Middle frontal gyrus (tissue), 1 donor: ENCODE measurements at regions not wholly inside any gene's neighbourhood (a gene's known extent, or its start where the extent isn't known, plus 50 kb on each side); places are given as distances from the start of the nearest gene placed in this dataset.

Source experiments
- DNase-seq: peaks from one replicate; pipeline ENCODE4 v3.0.0-alpha.2; 2015; ENCODE audit warnings: low spot score; ENCODE audit errors: extremely low spot score

DNA sequence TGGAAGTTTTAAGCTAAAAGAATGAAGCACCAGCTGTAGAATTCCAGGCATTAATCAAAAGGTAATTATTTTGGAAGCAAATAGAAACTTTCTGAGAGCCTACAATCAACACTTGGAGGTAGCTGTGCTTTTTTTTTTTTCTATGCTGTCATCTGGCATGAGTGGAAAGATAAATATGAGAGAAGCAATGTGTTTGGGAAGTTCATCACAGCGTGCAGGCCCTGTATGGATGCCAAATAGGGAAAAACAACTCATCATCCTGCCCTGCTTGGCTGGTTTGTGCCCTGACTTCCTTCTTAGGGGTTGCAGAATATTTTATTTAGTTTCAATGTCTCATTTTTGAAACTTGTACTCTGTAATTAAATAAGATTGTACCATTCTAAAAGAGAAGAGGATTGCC, 437.4 kb downstream of the PIK3C3 start:
- no peak for DNase-seq

DNA sequence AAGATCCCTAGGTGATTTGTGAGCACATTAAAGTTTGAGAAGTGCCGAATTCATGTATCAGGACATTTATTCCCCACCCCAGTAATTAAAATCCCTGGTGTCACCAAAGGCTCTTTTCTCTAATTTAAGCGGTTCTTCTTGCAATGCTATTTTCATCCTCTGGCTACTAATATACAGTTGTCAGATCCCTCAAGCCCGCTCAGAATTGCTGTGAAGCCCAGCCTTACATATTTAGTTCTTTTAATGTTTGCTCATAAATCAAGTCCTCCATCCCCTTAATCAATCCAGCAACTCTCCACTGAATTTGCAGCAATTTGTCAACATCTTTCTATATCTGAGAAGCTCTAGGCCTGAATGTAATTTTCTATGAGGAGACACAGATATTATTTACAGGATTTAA, 437.9 kb downstream of the PIK3C3 start:
- no peak for DNase-seq

DNA sequence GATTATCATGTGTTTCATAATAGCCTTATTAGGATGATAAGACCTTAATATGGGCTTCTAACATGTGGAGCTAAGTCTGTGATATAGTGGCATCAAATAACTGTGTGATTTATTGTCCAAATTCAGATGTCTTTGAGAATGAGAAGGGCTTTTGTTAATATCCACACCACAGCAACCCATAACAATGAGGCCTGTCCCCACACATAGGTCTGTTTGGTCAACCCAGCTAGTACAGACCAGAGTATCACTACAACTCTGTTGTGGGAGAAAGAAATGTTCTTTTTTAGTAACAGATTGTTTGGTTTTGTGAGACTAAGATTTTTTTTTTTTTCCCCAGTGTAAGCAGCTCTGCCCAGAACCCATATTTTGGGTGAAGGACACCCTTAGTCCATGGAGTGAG, 439.2 kb downstream of the PIK3C3 start:
- DNase-seq: no peak

DNA sequence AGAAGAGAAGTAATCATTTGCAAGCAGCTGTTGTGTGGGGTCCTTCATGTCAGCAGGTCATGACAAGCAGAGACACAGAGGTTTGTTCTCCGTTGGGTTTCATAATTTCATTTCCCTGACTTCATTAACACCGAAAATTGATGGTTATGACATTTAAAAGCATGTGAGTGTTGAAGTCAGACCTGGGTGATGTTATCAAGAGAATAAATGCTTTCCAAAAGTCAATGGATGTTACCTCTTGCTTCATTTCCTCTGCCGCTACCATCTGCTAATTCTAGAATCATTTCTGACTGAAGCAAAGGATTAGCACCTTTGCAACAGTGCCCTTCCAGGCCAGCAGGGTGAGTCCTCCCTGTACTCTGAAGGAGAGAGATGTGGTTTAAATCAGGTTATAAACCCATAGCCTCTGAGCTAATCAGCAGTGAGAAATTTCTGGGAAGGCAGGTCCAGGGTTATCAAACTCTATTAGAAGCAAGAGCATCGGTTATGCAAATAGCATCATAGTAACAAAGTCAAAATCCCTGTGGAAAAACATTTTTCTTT, 446.2 kb downstream of the PIK3C3 start:
- no peak for DNase-seq

- no peak for DNase-seq
Observed at GRCh38 chr18:42404151-42404550, 449.1 kb downstream of the PIK3C3 start.

DNA sequence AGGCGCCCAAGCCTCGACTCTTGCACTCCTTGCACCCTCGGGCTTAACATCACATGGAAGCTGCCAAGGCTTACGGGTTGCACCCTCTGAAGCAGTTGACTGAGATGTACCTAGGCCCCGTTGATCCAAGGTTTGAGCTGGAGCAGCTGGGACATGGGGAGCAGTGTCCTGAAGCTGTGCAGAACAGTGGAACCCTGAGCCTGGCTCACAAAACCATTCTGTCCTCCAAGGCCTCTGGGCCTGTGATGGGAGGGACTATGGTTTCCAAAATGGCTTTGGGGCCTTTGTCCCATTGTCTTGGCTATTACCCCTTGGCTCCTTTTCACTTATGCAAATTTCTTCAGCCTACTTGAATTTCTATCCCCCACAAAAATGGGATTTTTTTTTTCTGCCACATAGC, 454.0 kb downstream of the PIK3C3 start:
- DNase-seq: no peak

DNA sequence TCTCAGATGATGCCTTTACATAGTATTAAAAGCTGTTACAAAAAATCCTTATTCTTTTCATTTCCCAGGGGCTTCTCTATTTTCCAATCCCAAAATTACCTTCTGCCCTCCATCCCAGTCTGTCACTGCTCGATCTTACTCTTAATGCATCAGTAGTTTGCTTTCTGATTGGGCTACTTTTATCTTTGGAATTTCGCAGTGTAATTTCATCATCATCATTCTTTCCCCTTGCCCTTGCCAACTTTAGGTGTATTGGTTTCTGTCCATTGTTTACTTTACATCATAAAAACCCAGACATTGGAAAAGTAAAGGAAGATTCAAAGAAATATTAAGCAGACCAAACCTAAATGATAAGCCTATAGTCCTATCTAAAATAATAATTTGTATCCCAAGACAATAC, 457.2 kb downstream of the PIK3C3 start:
- no peak for DNase-seq

DNA sequence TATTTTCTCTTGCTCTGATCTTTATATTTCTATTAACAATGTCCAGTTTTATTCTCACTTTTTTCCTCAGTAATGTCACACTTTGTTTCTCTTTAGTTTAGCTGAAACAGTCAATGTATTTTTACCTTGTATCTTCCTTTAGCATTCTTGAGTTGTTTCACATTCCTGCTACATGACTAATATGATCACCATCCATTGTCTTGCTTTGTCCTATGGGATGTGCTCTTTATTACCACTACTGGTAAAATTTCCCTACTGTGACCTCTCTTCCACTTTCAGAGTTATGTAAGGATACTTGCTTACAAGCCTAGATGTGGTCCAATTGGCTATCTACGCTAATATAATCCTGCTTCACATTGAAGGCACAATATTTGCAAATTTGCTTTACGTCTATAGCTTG, 457.9 kb downstream of the PIK3C3 start:
- no peak for DNase-seq

GRCh38 chr18:42413870-42414269, 458.8 kb downstream of the PIK3C3 start:
- no peak for DNase-seq

- DNase-seq: no peak
Observed at GRCh38 chr18:42414756-42415454, 459.9 kb downstream of the PIK3C3 start.

DNA sequence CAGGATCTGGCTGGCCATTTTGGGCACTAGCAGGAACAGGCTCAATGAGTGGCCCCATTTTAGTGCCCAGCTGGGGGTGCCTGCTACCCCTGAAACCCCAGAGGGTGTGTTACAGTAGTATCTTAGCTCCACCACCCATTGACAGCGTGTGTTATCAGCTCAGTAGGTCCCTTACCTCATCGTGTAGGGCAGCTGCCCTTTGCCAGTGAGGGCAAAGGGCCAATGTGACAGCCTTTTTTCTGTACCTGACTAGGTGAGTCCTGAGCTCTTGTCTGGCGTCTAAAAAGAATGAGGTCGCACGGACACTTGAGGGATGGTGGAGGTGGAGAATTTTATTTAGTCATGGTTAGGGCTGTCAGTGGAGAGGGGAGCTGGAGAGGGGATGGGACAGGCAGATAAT, 462.2 kb downstream of the PIK3C3 start:
- DNase-seq: no peak

GRCh38 chr18:42418121-42418520, 463.1 kb downstream of the PIK3C3 start:
- DNase-seq: no peak

- no peak for DNase-seq
Observed at GRCh38 chr18:42425025-42425424, 470.0 kb downstream of the PIK3C3 start.

DNA sequence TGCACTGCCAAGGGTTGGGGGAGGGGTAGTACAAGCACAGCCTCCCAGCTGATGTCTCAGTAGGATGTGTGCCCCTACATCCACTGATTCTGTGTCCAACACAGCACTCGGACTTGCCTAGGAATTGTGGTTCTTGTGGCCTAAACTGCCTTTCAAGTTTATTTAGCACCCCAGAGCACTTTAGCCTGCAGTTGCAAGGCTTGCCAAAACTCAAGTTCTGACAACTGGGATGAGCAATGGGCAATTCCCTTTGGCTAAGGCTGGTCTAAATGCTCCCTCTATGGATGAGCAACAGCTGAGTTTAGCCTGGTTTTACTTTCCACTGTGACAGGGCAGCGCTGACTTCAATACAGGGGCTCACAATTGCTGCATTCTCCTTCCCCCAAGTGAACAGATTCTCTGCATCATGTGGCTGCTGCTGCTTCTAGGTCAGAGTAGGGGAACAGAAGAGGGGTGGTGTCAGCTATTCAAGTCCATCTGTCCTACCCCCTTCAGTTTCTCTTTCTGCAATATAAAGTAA, 471.5 kb downstream of the PIK3C3 start:
- DNase-seq: no peak

DNA sequence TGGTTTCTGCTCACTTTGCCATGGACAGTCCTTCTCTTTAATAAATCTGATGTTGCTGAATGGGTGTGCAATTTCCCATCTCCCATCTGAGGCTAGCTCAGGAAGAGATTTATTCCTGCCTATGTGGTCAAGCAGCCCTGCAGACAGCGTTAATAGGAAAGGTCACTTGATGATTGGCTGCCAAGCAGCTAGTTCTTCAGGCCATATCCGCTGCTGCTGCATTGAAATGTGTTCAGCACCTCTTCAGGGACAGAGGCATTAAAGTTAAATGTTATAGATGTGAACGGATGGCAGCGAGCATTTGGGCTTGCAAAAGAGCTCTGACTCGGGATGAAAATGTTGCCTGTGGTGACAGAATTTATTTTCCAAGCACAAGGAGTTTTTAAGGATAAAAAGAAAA, 474.2 kb downstream of the PIK3C3 start:
- no peak for DNase-seq

- no peak for DNase-seq
Observed at GRCh38 chr18:42436222-42436765, 481.3 kb downstream of the PIK3C3 start.

DNA sequence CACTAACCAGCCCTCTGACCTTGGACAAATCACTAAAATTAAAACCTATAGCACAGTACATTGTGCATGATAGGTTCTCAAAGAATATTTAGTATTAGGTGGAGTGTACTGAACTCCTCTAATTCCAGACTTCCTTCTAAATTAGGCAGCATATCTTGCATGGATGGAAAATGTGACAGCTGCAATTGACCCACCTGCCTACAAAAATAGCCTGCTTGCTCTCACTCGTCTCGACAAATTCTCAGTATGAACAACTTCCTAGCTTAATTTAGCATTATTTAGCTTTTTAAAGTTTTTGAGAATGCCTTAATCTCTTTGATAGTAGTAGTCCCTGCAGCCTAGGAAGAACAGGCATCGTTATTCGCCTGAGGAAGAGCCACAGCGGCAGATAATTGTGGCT, 482.0 kb downstream of the PIK3C3 start:
- no peak for DNase-seq

DNA sequence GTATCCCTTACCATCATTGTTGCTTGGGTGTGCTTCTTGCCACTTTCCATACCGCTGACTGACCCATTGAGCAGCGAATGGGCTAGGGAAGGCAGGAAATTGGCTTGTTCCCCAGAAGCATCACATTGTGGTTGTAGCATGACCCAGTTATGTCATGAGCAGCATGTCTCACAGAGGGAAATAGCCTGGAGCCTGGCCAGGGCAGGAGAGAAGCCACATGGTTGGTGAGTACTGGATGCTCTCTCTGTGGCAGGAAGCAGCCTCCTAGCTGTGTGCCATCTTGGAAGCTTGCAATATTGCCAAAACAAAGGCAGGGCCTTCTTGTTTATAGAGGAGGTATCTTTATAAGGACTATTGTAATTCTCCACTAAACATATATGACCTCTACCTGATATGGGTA, 482.6 kb downstream of the PIK3C3 start:
- no peak for DNase-seq

DNA sequence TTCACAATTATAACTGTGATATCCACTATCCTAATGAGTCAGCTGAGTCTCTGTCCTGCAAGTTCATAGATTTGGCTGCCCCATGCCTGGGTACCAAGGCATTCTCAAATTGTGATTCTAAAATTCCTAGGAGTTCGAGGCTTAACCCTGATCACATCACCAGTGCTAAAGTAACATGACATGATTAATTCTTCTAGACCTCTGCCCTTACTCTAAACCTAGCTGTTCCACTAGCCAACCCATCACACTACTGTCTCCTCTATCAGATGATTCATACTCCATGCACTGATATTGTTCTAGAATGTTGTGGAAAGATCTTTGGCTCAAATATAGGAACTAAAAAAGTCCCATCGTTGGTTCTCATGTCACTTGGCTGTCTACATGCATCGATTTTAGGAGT, 487.6 kb downstream of the PIK3C3 start:
- DNase-seq: no peak

DNA sequence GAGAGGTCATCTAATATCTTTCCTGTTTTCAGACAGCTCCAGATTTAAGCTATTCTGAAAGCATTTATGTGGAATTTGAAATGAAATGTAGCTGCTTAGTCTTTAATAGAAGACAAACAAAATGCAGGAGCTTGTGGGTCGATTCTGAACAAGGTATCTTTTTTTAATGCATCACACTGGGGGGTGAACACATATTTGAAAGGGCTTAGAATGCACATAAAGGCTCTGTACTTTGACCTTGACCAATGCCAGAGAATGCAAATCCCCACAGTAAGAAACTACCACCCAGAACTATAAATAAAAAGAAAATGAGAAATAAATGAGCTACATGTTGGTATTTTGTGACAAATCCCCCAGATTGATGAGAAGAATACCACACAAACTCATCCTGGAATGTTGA, 489.3 kb downstream of the PIK3C3 start:
- DNase-seq: no peak

GRCh38 chr18:42445359-42445758, 490.3 kb downstream of the PIK3C3 start:
- DNase-seq: no peak

DNA sequence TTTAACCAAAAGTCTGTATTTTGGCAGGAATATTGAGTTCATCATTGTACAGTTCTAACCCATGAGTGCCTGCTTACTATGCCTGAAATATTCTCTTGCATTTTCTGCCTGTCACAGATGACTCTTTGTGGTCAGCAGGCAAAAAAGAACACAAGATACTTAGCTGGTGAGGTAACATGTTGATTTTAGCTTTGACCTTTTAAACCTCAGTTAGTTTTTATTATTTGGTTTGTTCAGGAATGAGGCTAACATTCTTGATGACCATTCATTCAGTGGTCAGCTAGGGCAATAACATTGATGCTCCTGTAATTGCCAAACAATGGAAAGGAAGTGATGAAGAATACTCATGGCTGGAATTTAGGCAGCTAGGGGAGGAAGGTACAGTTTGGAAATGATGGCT, 491.2 kb downstream of the PIK3C3 start:
- DNase-seq: no peak

DNA sequence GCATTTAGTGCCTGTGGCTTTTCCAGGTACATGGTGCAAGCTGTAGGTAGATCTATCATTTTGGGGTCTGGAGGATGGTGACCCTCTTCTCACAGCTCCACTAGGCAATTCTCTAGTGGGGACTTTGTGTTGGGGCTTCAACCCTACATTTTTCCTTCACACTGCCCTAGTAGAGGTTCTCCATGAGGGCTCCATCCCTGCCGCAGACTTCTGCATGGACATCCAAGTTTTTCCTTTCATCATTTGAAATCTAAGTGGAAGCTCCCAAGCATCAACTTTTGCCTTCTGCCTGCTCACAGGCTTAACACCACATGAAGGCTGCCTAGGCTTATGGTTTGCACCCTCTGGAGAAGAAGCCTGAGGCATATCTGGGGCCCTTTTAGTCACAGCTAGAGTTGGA, 492.7 kb downstream of the PIK3C3 start:
- DNase-seq: no peak
